Gastrocnemius medialis (tissue), 4 donors: ENCODE measurements at regions not wholly inside any gene's neighbourhood (a gene's known extent, or its start where the extent isn't known, plus 50 kb on each side); places are given as distances from the start of the nearest gene placed in this dataset.

Experiments
- CTCF ChIP-seq, 5 experiments: fragments of 450-650 bp in 3 of 5; fragments of 200-600 bp in 2 of 5; sonication (generic) in 2 of 5; IDR thresholded peaks in 4 of 5; conservative IDR thresholded peaks in 1 of 5; 1 replicate in 4 of 5; 2 replicates in 1 of 5; pipeline ENCODE4 v1.5.1; 2016 to 2019; ENCODE audit warnings: antibody characterized with exemption in 5 of 5, mild to moderate bottlenecking in 3 of 5, moderate library complexity in 3 of 5
- POLR2A ChIP-seq, 2 donors: fragments of 450-650 bp; IDR thresholded peaks; one replicate each; pipeline ENCODE4 v1.6.1; 2017; ENCODE audit warnings: antibody characterized with exemption in 2 of 2, mild to moderate bottlenecking in 2 of 2, moderate library complexity in 2 of 2

- no peak for TF ChIP-seq POLR2A (IDR thresholded peaks at IDR 0.05)
- no peak for TF ChIP-seq CTCF (IDR thresholded peaks at IDR 0.05 in 4 of 5, conservative IDR thresholded peaks at IDR 0.05 in 1 of 5)
Observed at GRCh38 chr15:54941417-54941816, 255.3 kb downstream of the RSL24D1 start.
